Gastroesophageal sphincter (tissue), 4 donors: ENCODE measurements at regions not wholly inside any gene's neighbourhood (a gene's known extent, or its start where the extent isn't known, plus 50 kb on each side); places are given as distances from the start of the nearest gene placed in this dataset.
"Not testable (repeated sequence)": the region's sequence is repeated elsewhere in the genome, so short reads cannot be mapped to it uniquely, and the experiment has no call there.

Source experiments
- ATAC-seq: fragments of 150-250 bp; one replicate; pipeline ENCODE4 v1.9.1; 2016; ENCODE audit warnings: mild to moderate bottlenecking, moderate library complexity
- H3K27ac ChIP-seq, 4 donors: fragments of 200-600 bp; sonication (generic) in 3 of 4; 1 replicate in 3 of 4; 2 replicates in 1 of 4; pipeline ENCODE4 v1.5.1; 2016 to 2019
- H3K27me3 ChIP-seq: fragments of 200-600 bp; sonication (generic); one replicate; pipeline ENCODE4 v1.5.1; 2019
- H3K36me3 ChIP-seq, 2 donors: fragments of 200-600 bp; sonication (generic); one replicate each; pipeline ENCODE4 v1.5.1; 2019; ENCODE audit warnings: control low read depth in 1 of 2
- H3K4me1 ChIP-seq, 3 donors: fragments of 200-600 bp; sonication (generic); 1 replicate in 2 of 3; 2 replicates in 1 of 3; pipeline ENCODE4 v1.5.1; 2016 to 2019; ENCODE audit warnings: control low read depth in 2 of 3
- H3K4me3 ChIP-seq, 2 donors: fragments of 200-600 bp; sonication (generic); one replicate each; pipeline ENCODE4 v1.5.1; 2019; ENCODE audit warnings: mild to moderate bottlenecking in 1 of 2, moderate library complexity in 1 of 2
- H3K9me3 ChIP-seq, 3 donors: fragments of 200-600 bp; sonication (generic); one replicate each; pipeline ENCODE4 v1.5.1; 2017 to 2019; ENCODE audit warnings: control low read depth in 2 of 3
- EP300 ChIP-seq: sonication (generic); formaldehyde crosslinking; IDR thresholded peaks from one replicate; pipeline ENCODE4 v1.6.1; 2017; ENCODE audit warnings: antibody characterized with exemption, mild to moderate bottlenecking
- POLR2A ChIP-seq, 2 donors: fragments of 450-650 bp; IDR thresholded peaks; one replicate each; pipeline ENCODE4 v1.6.1; 2017; ENCODE audit warnings: antibody characterized with exemption in 2 of 2, mild to moderate bottlenecking in 2 of 2, moderate library complexity in 1 of 2
- POLR2AphosphoS5 ChIP-seq: sonication (generic); formaldehyde crosslinking; IDR thresholded peaks from one replicate; pipeline ENCODE4 v1.6.1; 2017; ENCODE audit warnings: antibody characterized with exemption
- WGBS, 2 donors: methylation state at CpG; one replicate each; pipeline ENCODE4 v1.1.5; 2018; ENCODE audit warnings: low coverage in 1 of 2; 5-methylcytosine and 5-hydroxymethylcytosine counted together
- TF ChIP-seq, protein P1 (sequence below), 4 experiments: fragments of 200-600 bp in 2 of 4; fragments of 450-650 bp in 2 of 4; sonication (generic) in 1 of 4; IDR thresholded peaks; one replicate each; pipeline ENCODE4 v1.5.1; 2017 to 2019; ENCODE audit warnings: antibody characterized with exemption in 4 of 4, mild to moderate bottlenecking in 2 of 4, moderate library complexity in 2 of 4

DNA sequence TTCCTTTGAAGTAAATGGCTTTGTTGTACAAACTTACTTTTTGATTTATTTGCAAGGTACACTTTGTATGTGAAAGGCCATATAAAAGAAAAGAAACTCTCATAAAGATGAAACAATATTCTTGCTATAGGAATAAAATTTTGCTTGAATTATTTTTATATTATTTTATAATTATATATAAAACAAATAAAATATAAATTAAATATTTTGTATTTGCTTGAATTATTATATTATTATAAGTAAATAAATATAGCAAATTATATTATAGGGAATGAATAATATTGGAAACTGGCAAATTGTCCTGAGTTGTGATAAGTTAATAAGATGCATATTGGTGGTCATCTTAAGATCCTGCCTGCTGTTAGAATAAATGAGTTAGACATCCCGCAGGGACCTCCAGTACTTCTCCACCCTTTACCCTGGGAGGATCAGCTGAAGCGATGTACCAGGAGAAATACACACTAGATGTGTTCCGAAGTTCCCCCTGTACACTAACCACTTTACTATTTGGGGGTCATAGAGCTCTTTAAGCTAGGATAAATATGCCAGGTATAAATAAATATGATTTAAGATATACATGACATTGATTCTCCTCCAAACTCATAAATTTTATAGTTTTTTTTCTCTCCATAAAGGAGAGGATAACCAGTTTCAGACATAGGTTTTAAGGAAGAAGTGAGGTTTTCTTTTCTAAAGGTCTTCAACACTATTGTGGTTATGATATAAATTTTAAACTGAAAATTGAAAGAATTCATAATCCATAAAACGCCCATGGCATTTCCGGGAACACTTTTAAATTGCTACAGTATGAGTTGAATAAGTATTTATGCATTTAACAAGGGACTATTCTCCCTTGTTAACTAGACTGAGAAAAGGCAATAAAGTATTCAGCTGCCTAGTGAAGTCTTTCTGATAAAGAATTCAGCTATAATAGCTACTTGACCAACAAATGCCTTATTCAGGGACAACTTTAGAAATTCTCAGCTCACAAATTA lies 486.3 kb upstream of the MARCKS start:
- Histone ChIP-seq H3K27ac (no peak overlapping the region), H3K4me1 (no peaks in the 10 kb centered on the region), H3K27me3 (no peaks in the 10 kb centered on the region), H3K4me3 (no peak overlapping the region), H3K9me3 (no peaks in the 10 kb centered on the region), H3K36me3 (no peaks in the 10 kb centered on the region)
- TF ChIP-seq POLR2AphosphoS5, result no peak
- TF ChIP-seq, protein P1, sequence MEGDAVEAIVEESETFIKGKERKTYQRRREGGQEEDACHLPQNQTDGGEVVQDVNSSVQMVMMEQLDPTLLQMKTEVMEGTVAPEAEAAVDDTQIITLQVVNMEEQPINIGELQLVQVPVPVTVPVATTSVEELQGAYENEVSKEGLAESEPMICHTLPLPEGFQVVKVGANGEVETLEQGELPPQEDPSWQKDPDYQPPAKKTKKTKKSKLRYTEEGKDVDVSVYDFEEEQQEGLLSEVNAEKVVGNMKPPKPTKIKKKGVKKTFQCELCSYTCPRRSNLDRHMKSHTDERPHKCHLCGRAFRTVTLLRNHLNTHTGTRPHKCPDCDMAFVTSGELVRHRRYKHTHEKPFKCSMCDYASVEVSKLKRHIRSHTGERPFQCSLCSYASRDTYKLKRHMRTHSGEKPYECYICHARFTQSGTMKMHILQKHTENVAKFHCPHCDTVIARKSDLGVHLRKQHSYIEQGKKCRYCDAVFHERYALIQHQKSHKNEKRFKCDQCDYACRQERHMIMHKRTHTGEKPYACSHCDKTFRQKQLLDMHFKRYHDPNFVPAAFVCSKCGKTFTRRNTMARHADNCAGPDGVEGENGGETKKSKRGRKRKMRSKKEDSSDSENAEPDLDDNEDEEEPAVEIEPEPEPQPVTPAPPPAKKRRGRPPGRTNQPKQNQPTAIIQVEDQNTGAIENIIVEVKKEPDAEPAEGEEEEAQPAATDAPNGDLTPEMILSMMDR (IDR thresholded peaks at IDR 0.05), result no peak
- ATAC-seq, result no peak
- 81 to 95% methylated on average over 5 of the region's 5 CpGs for WGBS, 2 donors

DNA sequence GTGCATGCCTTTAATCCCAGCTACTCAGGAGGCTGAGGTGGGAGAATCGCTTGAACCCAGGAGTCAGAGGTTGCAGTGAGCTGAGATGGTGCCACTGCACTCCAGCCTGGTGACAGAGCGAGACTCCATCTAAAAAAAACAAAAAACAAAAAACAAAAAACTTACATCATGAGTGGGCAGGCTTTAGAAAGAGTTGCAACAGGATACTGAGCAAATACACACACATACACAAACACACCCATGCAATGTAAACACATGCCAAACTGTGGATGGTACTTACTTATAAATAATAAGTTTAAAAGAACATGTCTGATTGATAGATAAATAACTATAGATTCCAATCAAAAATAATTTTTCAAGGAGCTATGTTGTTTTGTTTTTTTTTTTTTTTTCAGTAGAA lies 481.7 kb upstream of the MARCKS start:
- H3K4me1 ChIP-seq, H3K9me3 ChIP-seq, H3K27me3 ChIP-seq, H3K36me3 ChIP-seq, ATAC-seq, H3K27ac ChIP-seq, H3K4me3 ChIP-seq: not testable (repeated sequence)
- WGBS, 2 donors, result 100% methylated on average over 2 of the region's 2 CpGs; no CpG with 5 or more reads in 1 of the 2 donors

DNA sequence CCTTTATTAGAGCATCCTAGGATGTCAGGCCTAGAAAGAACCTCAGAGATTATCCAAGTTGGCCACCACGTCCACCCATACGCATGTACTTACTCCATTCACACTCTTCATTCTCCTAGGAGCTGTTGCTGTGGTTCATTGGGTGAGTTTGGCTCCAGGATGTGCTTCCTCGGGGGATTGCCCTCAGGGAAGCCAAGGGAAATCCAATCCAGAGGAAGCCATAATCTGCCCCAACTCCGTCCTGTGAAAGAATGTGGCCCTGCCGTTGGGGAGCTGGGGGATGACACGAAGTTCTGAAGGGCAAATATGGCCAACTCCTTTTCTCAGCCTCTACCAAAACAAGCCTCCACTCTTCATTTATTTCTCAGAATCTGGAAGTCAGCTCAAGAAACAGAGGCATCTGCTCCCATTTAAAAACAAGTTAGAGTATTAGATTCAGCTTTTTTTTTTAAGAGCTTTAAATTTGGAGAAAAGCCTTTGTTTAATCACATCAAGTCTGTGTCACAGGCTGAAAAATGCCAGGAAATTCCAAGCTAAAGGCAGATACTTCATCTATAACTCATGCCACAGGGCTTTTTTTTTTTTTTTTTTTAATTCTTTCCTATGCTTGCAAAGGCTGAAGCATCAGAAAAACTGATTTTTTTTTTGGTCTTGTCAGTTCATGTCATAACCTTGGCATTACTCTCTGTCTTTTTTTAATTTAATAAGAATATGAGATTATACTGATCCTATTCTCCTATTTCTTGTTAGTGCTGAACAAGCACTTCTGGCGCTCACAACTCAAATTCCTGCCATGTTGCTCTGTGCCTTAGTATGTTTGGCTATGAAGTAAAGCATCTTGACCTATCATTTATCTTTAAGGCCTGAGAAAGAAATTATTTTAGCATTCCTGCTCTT lies 480.9 kb upstream of the MARCKS start:
- 73 to 76% methylated on average over 3 to 7 of the region's 7 CpGs for WGBS, 2 donors
- no peak for TF ChIP-seq POLR2A (IDR thresholded peaks at IDR 0.05)
- TF ChIP-seq, protein P1 (IDR thresholded peaks at IDR 0.05), result no peak
- TF ChIP-seq EP300, result no peak
- no peaks in the 10 kb centered on the region for H3K36me3 ChIP-seq
- no peaks in the 10 kb centered on the region for H3K27me3 ChIP-seq
- no peak overlapping the region for H3K27ac ChIP-seq
- no peaks in the 10 kb centered on the region for H3K4me1 ChIP-seq
- H3K9me3 ChIP-seq, result no peaks in the 10 kb centered on the region
- no peak for ATAC-seq
- no peak overlapping the region for H3K4me3 ChIP-seq

DNA sequence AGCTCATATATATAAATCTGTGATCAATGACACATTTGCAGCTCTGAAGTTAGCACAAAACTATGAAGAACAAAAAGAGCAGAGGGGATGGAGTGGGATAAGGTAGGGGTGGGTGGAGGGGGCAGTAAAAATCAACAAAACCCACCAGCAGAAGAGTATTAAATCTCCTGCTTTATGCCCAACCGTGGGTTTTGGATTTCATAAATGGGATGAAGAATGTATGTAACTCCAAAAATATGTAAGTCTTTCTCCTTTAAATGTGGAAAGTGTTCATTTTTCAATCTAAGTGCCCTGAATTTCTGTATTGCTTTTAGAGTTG lies 480.3 kb upstream of the MARCKS start:
- H3K27me3 ChIP-seq, result no peaks in the 10 kb centered on the region
- no peak for TF ChIP-seq POLR2A (IDR thresholded peaks at IDR 0.05)
- TF ChIP-seq EP300, result no peak
- TF ChIP-seq POLR2AphosphoS5, result no peak
- TF ChIP-seq, protein P1 (IDR thresholded peaks at IDR 0.05), result no peak
- ATAC-seq, result no peak
- no peaks in the 10 kb centered on the region for H3K9me3 ChIP-seq
- no peak overlapping the region for H3K27ac ChIP-seq
- H3K36me3 ChIP-seq, result no peaks in the 10 kb centered on the region
- H3K4me1 ChIP-seq, result peaks cover 0 to 1% (median 0%) of the 10 kb centered on the region in 3 donors
- no peak overlapping the region for H3K4me3 ChIP-seq
- WGBS, 2 donors, result 75 to 86% methylated on average over 1 of the region's 1 CpG

DNA sequence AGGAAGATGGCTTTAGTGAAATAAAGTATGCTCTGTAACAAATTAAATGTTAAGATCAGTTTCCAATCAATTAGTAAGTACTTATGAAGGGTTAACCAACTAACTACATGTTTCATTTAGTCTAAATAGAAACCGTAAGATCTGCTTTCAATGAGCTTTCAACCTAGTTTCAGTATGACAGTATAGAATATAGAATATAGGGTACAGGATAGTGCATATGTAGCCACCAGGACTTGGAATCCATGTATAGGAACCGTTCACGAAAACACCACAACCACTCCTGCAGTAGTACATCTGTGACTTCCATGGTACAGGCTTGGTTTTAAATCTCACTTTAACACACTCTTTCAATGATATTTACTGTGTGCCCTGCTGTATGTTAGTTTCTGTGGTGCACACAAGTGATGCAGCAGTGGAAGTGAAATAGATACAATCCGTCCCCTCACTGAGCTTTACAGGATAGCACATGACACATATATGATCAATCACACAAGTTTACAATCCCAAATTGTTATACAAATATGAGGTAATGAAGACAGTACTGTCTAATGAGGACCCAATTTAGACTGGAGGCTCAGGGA lies 479.7 kb upstream of the MARCKS start:
- TF ChIP-seq EP300 (no peak), POLR2AphosphoS5 (no peak), POLR2A (IDR thresholded peaks at IDR 0.05) (no peak)
- TF ChIP-seq, protein P1 (IDR thresholded peaks at IDR 0.05), result no peak
- ATAC-seq, result no peak
- Histone ChIP-seq H3K4me3 (no peak overlapping the region), H3K36me3 (no peaks in the 10 kb centered on the region), H3K27ac (no peak overlapping the region), H3K4me1 (peaks cover 0 to 5% (median 0%) of the 10 kb centered on the region in 3 donors), H3K9me3 (no peaks in the 10 kb centered on the region), H3K27me3 (no peaks in the 10 kb centered on the region)
- 76 to 90% methylated on average over 3 to 4 of the region's 4 CpGs for whole genome bisulfite sequencing, 2 donors
